ENCODE measurements at regions not wholly inside any gene's neighbourhood (a gene's known extent, or its start where the extent isn't known, plus 50 kb on each side); places are given as distances from the start of the nearest gene placed in this dataset.

- H3K4me3 Mint-ChIP-seq: peak overlapping the region in 1 of 2 experiments; percentile 55; a peak in 1 of 5 replicates
- DNase-seq: no peak
- no peak overlapping the region for H2BK5ac ChIP-seq (ENCODE audit: insufficient read length, low read length)
Observed at GRCh38 chr10:1932692-1933094, 195.4 kb upstream of the ADARB2 start.

More at GRCh38 chr10:1932692-1933094, 195.4 kb upstream of the ADARB2 start:
- H2BK12ac ChIP-seq (ENCODE audit: insufficient read length, low read depth, low read length): no peak overlapping the region
- H3K56ac ChIP-seq (ENCODE audit: insufficient read length, low read depth, low read length): no peak overlapping the region
- H3T11ph ChIP-seq (ENCODE audit: low read length): no peak overlapping the region
- no peak overlapping the region for H4K8ac ChIP-seq (replicated peaks; ENCODE audit: insufficient read length, low read depth, low read length)
- H2BK20ac ChIP-seq (ENCODE audit: low read depth, low read length, poor library complexity, severe bottlenecking): no peak overlapping the region
- H3K4me1 ChIP-seq (ENCODE audit: insufficient read depth, low read length): no peaks in the 10 kb centered on the region
- H3K9me3 ChIP-seq (ENCODE audit: control insufficient read depth, low read depth, low read length): no peaks in the 10 kb centered on the region
- no peak overlapping the region for H4K5ac ChIP-seq (ENCODE audit: insufficient read length, low read depth, low read length)
- no peaks in the 10 kb centered on the region for H3K79me1 ChIP-seq (ENCODE audit: insufficient read depth, low read depth, low read length, poor library complexity, severe bottlenecking)
- H3K79me2 ChIP-seq (ENCODE audit: insufficient read depth, low read length): no peaks in the 10 kb centered on the region
- H3K4me2 ChIP-seq (ENCODE audit: insufficient read depth, insufficient read length, low read length): peak overlapping the region; percentile 10
- no peaks in the 10 kb centered on the region for H3K23me2 ChIP-seq (ENCODE audit: insufficient read length, low read depth, low read length, poor library complexity, severe bottlenecking)
- H3K23ac ChIP-seq (ENCODE audit: insufficient read length, low read depth, low read length): no peak overlapping the region
- no peak overlapping the region for H2AK5ac ChIP-seq (ENCODE audit: insufficient read length, low read length)
- H3K4ac ChIP-seq (ENCODE audit: low read depth, low read length): no peak overlapping the region
- H3K27me3 ChIP-seq (ENCODE audit: insufficient read depth, low read length): no peaks in the 10 kb centered on the region
- no peak overlapping the region for H3K14ac ChIP-seq (ENCODE audit: insufficient read depth, low read length)
- H3K27ac ChIP-seq (ENCODE audit: insufficient read length, low read depth, low read length): no peak overlapping the region
- no peak overlapping the region for H2BK120ac ChIP-seq (ENCODE audit: low read depth, low read length, poor library complexity, severe bottlenecking)
- H2BK15ac ChIP-seq (ENCODE audit: low read depth, low read length): no peak overlapping the region
- H2AFZ ChIP-seq (ENCODE audit: low read length): no peak overlapping the region
- peaks cover 4 to 15% of the 10 kb centered on the region in 2 experiments; a peak in 3 of 4 replicates for H3K4me1 Mint-ChIP-seq
- TF ChIP-seq, protein P1, sequence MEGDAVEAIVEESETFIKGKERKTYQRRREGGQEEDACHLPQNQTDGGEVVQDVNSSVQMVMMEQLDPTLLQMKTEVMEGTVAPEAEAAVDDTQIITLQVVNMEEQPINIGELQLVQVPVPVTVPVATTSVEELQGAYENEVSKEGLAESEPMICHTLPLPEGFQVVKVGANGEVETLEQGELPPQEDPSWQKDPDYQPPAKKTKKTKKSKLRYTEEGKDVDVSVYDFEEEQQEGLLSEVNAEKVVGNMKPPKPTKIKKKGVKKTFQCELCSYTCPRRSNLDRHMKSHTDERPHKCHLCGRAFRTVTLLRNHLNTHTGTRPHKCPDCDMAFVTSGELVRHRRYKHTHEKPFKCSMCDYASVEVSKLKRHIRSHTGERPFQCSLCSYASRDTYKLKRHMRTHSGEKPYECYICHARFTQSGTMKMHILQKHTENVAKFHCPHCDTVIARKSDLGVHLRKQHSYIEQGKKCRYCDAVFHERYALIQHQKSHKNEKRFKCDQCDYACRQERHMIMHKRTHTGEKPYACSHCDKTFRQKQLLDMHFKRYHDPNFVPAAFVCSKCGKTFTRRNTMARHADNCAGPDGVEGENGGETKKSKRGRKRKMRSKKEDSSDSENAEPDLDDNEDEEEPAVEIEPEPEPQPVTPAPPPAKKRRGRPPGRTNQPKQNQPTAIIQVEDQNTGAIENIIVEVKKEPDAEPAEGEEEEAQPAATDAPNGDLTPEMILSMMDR (conservative IDR thresholded peaks at IDR 0.05): no peak
- H4K91ac ChIP-seq (ENCODE audit: insufficient read length, low read depth, low read length): no peak overlapping the region
- H3K27me3 Mint-ChIP-seq (ENCODE audit: low read depth): no peaks in the 10 kb centered on the region
- no peaks in the 10 kb centered on the region for H3K36me3 Mint-ChIP-seq (ENCODE audit: insufficient read depth in 1 of 3, low read depth in 3 of 3)
- no peak overlapping the region for H3K27ac Mint-ChIP-seq
- no CpG with 5 or more reads among the region's 13 CpGs for WGBS (ENCODE audit: extremely low coverage, insufficient read length, low lambda C conversion rate)
- H3K9ac ChIP-seq (ENCODE audit: extremely low read depth, insufficient read length, low read length): no peak overlapping the region
- no peak overlapping the region for H3K18ac ChIP-seq (ENCODE audit: insufficient read length, low read depth, low read length)
- H4K20me1 ChIP-seq (ENCODE audit: control insufficient read depth, insufficient read depth, insufficient read length): no peaks in the 10 kb centered on the region
- no peaks in the 10 kb centered on the region for H3K9me3 Mint-ChIP-seq
